ENCODE measurements at regions not wholly inside any gene's neighbourhood (a gene's known extent, or its start where the extent isn't known, plus 50 kb on each side); places are given as distances from the start of the nearest gene placed in this dataset.

- TF ChIP-seq, protein P1, sequence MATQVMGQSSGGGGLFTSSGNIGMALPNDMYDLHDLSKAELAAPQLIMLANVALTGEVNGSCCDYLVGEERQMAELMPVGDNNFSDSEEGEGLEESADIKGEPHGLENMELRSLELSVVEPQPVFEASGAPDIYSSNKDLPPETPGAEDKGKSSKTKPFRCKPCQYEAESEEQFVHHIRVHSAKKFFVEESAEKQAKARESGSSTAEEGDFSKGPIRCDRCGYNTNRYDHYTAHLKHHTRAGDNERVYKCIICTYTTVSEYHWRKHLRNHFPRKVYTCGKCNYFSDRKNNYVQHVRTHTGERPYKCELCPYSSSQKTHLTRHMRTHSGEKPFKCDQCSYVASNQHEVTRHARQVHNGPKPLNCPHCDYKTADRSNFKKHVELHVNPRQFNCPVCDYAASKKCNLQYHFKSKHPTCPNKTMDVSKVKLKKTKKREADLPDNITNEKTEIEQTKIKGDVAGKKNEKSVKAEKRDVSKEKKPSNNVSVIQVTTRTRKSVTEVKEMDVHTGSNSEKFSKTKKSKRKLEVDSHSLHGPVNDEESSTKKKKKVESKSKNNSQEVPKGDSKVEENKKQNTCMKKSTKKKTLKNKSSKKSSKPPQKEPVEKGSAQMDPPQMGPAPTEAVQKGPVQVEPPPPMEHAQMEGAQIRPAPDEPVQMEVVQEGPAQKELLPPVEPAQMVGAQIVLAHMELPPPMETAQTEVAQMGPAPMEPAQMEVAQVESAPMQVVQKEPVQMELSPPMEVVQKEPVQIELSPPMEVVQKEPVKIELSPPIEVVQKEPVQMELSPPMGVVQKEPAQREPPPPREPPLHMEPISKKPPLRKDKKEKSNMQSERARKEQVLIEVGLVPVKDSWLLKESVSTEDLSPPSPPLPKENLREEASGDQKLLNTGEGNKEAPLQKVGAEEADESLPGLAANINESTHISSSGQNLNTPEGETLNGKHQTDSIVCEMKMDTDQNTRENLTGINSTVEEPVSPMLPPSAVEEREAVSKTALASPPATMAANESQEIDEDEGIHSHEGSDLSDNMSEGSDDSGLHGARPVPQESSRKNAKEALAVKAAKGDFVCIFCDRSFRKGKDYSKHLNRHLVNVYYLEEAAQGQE (IDR thresholded peaks at IDR 0.05; ENCODE audit: low read depth, low read length) = no peak
- TF ChIP-seq SIN3A (IDR thresholded peaks at IDR 0.05; ENCODE audit: borderline replicate concordance, low read depth, low read length) = no peak
- TF ChIP-seq, protein P2, sequence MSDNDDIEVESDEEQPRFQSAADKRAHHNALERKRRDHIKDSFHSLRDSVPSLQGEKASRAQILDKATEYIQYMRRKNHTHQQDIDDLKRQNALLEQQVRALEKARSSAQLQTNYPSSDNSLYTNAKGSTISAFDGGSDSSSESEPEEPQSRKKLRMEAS (IDR thresholded peaks at IDR 0.05; ENCODE audit: low read depth) = no peak
- TF ChIP-seq GABPA (IDR thresholded peaks at IDR 0.05; ENCODE audit: low read depth) = no peak
- no peak for TF ChIP-seq EP300 (IDR thresholded peaks at IDR 0.05; ENCODE audit: borderline replicate concordance in 1 of 2, low read depth in 1 of 2, low read length in 1 of 2)
- no peak for TF ChIP-seq ELF1 (IDR thresholded peaks at IDR 0.05)
- no peak overlapping the region for H3K4me3 ChIP-seq (ENCODE audit: low read depth in 2 of 2, low read length in 1 of 2)
- no peak overlapping the region for H3K27ac ChIP-seq (ENCODE audit: low read depth in 2 of 2, low read length in 1 of 2)
- 8% methylated on average over 3 of the region's 3 CpGs for WGBS (ENCODE audit: low lambda C conversion rate)
- H2AFZ ChIP-seq (ENCODE audit: low read depth) = no peak overlapping the region
- H3F3A ChIP-seq (replicated peaks; ENCODE audit: insufficient read depth) = no peaks in the 10 kb centered on the region
- no peaks in the 10 kb centered on the region for H3K9me3 ChIP-seq
- no peaks in the 10 kb centered on the region for H3K36me3 ChIP-seq (replicated peaks in 1 of 2; ENCODE audit: control insufficient read depth in 1 of 2, insufficient read depth in 2 of 2, low read length in 1 of 2)
- H3K9ac ChIP-seq = no peak overlapping the region
- ChIA-PET CTCF (no interaction called here), POLR2A (no interaction called here)
- H3K4me1 ChIP-seq (ENCODE audit: control insufficient read depth in 1 of 2, insufficient read depth in 2 of 2, low read depth in 1 of 2, low read length in 1 of 2) = no peaks in the 10 kb centered on the region
- no peaks in the 10 kb centered on the region for H3K9me2 ChIP-seq
- no peaks in the 10 kb centered on the region for H3K79me2 ChIP-seq (ENCODE audit: insufficient read depth)
- no peaks in the 10 kb centered on the region for H3K27me3 ChIP-seq (ENCODE audit: insufficient read depth)
- H4K20me1 ChIP-seq (ENCODE audit: insufficient read depth) = no peaks in the 10 kb centered on the region
- DNase-seq = no peak
- H3K4me2 ChIP-seq = no peak overlapping the region
These were observed 309.5 kb downstream of the SATB2 start for GRCh38 chr2:199148076-199148845.

GRCh38 chr2:199147216-199147615 is 310.5 kb downstream of the SATB2 start:
- Histone ChIP-seq H3K4me3 (ENCODE audit: low read depth in 2 of 2, low read length in 1 of 2) (no peak overlapping the region), H3K79me2 (ENCODE audit: insufficient read depth) (no peaks in the 10 kb centered on the region), H3F3A (replicated peaks; ENCODE audit: insufficient read depth) (no peaks in the 10 kb centered on the region), H3K4me1 (ENCODE audit: control insufficient read depth in 1 of 2, insufficient read depth in 2 of 2, low read depth in 1 of 2, low read length in 1 of 2) (no peaks in the 10 kb centered on the region), H4K20me1 (ENCODE audit: insufficient read depth) (no peaks in the 10 kb centered on the region), H3K27me3 (ENCODE audit: insufficient read depth) (no peaks in the 10 kb centered on the region), H3K9me3 (no peaks in the 10 kb centered on the region), H3K27ac (ENCODE audit: low read depth in 2 of 2, low read length in 1 of 2) (no peak overlapping the region), H2AFZ (ENCODE audit: low read depth) (no peak overlapping the region), H3K4me2 (no peak overlapping the region), H3K36me3 (replicated peaks in 1 of 2; ENCODE audit: control insufficient read depth in 1 of 2, insufficient read depth in 2 of 2, low read length in 1 of 2) (no peaks in the 10 kb centered on the region), H3K9ac (no peak overlapping the region), H3K9me2 (no peaks in the 10 kb centered on the region)
- TF ChIP-seq FOSL2 (IDR thresholded peaks at IDR 0.05; ENCODE audit: borderline replicate concordance, low read depth) (no peak), ELF1 (IDR thresholded peaks at IDR 0.05) (no peak), RCOR1 (IDR thresholded peaks at IDR 0.05; ENCODE audit: low read length) (no peak), NFIC (IDR thresholded peaks at IDR 0.05; ENCODE audit: borderline replicate concordance) (no peak), TAF1 (IDR thresholded peaks at IDR 0.05; ENCODE audit: borderline replicate concordance, low read depth, low read length) (no peak), FOXJ3 (CRISPR knock-in tag; IDR thresholded peaks at IDR 0.05) (no peak), MEF2A (IDR thresholded peaks at IDR 0.05; ENCODE audit: borderline replicate concordance, low read depth) (no peak), TCF12 (IDR thresholded peaks at IDR 0.05) (no peak), YY1 (IDR thresholded peaks at IDR 0.05; ENCODE audit: low read depth) (no peak), MXI1 (IDR thresholded peaks at IDR 0.05; ENCODE audit: low read depth, low read length) (no peak), SMC3 (IDR thresholded peaks at IDR 0.05; ENCODE audit: low read depth, low read length) (no peak), SIN3A (IDR thresholded peaks at IDR 0.05; ENCODE audit: borderline replicate concordance, low read depth, low read length) (no peak), POLR2AphosphoS5 (IDR thresholded peaks at IDR 0.05; ENCODE audit: low read depth, low read length) (no peak)
- TF ChIP-seq, protein P1 (IDR thresholded peaks at IDR 0.05; ENCODE audit: low read depth, low read length) = no peak
- TF ChIP-seq, protein P3, sequence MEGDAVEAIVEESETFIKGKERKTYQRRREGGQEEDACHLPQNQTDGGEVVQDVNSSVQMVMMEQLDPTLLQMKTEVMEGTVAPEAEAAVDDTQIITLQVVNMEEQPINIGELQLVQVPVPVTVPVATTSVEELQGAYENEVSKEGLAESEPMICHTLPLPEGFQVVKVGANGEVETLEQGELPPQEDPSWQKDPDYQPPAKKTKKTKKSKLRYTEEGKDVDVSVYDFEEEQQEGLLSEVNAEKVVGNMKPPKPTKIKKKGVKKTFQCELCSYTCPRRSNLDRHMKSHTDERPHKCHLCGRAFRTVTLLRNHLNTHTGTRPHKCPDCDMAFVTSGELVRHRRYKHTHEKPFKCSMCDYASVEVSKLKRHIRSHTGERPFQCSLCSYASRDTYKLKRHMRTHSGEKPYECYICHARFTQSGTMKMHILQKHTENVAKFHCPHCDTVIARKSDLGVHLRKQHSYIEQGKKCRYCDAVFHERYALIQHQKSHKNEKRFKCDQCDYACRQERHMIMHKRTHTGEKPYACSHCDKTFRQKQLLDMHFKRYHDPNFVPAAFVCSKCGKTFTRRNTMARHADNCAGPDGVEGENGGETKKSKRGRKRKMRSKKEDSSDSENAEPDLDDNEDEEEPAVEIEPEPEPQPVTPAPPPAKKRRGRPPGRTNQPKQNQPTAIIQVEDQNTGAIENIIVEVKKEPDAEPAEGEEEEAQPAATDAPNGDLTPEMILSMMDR (IDR thresholded peaks at IDR 0.05) = no peak
- TF ChIP-seq, protein P2 (IDR thresholded peaks at IDR 0.05; ENCODE audit: low read depth) = no peak
- no peak for DNase-seq
- ChIA-PET POLR2A (no interaction called here), CTCF (no interaction called here)
